Activated CD4-positive, alpha-beta T cell treated with anti-CD3 and anti-CD28 coated beads, Interleukin-2, amount 10 ng/mL, durations not matched to agents 24 days and 14 days (primary cell): ENCODE measurements at regions not wholly inside any gene's neighbourhood (a gene's known extent, or its start where the extent isn't known, plus 50 kb on each side); places are given as distances from the start of the nearest gene placed in this dataset.

Source experiments
- DNase-seq: peaks from one replicate; pipeline ENCODE4 v3.0.0; 2022
- H3K27ac Mint-ChIP-seq: one replicate; pipeline ENCODE4 v1.8.0; 2022; ENCODE audit warnings: mild to moderate bottlenecking, mixed read lengths
- H3K27me3 Mint-ChIP-seq: one replicate; pipeline ENCODE4 v1.8.0; 2022; ENCODE audit warnings: mixed read lengths
- H3K36me3 Mint-ChIP-seq: one replicate; pipeline ENCODE4 v1.8.0; 2022; ENCODE audit warnings: low read depth, mild to moderate bottlenecking, mixed read lengths
- H3K4me1 Mint-ChIP-seq: one replicate; pipeline ENCODE4 v1.8.0; 2021; ENCODE audit warnings: mixed read lengths
- H3K4me3 Mint-ChIP-seq: one replicate; pipeline ENCODE4 v1.8.0; 2022; ENCODE audit warnings: mild to moderate bottlenecking, moderate library complexity, mixed read lengths
- H3K9me3 Mint-ChIP-seq: one replicate; pipeline ENCODE4 v1.8.0; 2021; ENCODE audit warnings: mixed read lengths
- intact Hi-C: fragments of 100-400 bp; cut with micrococcal nuclease; formaldehyde crosslinking; loops from one replicate; pipeline ENCODE4 v1.15.1; 2023

DNA sequence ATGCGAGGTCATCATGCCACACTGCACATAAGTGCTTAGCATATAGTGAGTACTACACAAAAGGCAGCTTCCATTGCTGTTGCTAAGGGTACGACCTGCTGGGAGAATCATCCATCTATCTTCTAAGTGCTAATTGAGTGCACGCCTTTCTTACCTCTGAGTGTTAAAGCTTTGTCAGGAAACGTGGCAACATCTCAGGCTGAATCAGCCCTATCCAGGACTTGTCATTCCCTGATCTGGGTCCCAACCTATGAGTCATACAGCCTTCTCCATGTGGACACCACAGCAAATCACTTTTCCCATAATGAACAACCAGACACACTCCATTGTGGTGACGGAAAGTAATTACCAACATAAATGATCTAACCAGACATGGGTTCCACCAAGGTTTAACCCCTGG is 201.1 kb upstream of the MAF start:
- no peak for DNase-seq
- peaks cover 8% of the 10 kb centered on the region for H3K27me3 Mint-ChIP-seq
- H3K4me1 Mint-ChIP-seq = no peaks in the 10 kb centered on the region
- no peak overlapping the region for H3K27ac Mint-ChIP-seq
- intact Hi-C loops = no loop called here
- H3K4me3 Mint-ChIP-seq = no peak overlapping the region
- H3K9me3 Mint-ChIP-seq = no peaks in the 10 kb centered on the region
- H3K36me3 Mint-ChIP-seq = no peaks in the 10 kb centered on the region

DNA sequence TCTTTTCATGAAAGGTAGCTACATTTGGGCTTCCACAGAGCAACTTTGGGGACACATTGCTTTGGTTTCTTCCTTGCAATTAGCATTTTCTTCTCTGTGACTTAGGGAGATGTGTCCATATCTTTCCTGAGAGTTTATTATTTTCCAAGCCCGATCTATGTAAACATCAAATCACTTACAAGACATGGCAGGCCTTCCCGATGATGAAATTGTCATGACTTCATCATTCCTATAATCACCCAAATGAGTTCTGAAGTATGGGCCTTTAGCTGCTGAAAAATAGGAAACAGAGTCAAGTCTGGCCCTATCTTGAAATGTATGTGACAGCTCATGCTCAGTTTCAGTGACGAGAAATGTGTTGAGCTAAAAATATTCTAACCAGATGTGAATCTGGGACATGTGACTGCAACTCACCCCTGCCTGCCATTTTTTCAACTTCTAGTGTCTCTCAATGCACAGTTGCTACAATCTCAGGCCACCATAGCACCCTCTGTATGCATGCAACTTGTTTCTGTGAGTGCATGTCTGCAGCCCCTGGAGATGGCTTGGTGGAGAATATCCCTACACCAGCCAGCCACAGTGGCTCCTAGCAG is 199.6 kb upstream of the MAF start:
- no peak for DNase-seq
- intact Hi-C loops = no loop called here

DNA sequence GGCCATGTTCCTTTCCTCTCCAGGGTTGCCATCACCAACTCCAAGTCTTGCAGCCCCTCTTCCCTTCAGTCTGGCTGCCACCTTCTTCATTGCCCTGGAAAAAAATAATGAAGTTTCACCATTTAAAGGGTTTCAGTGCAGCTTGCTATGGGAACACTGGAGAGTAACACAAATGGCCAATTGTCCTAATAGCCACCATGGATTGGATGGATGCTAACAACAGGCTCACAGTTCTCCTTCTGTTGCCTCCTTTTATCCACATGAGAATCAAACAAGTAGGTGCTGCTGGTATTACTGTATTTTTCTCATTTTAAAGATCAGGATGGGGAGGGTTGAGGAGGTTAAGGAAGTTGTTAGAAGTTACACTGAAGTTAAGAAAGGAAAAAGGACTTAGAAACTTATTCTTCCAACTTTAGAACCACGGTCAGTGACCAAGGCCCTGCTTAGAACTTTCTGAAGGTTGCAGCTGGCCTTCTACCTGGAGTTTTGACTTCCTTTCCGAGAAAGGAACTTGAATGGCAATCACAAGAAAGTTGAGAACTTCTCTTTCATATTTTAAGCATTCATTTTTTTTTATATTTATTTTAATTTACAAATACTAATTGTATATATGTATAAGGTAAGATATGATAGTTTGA is 198.0 kb upstream of the MAF start:
- Mint-ChIP-seq H3K4me1 (no peaks in the 10 kb centered on the region), H3K4me3 (no peak overlapping the region), H3K36me3 (no peaks in the 10 kb centered on the region), H3K27me3 (no peaks in the 10 kb centered on the region), H3K9me3 (no peaks in the 10 kb centered on the region), H3K27ac (no peak overlapping the region)
- no peak for DNase-seq
- intact Hi-C loops = no loop called here

More for the DNA sequence above, 199.6 kb upstream of the MAF start:
- Mint-ChIP-seq H3K27me3 (peaks cover 4% of the 10 kb centered on the region), H3K36me3 (no peaks in the 10 kb centered on the region), H3K9me3 (no peaks in the 10 kb centered on the region), H3K4me1 (no peaks in the 10 kb centered on the region), H3K4me3 (no peak overlapping the region), H3K27ac (no peak overlapping the region)

DNA sequence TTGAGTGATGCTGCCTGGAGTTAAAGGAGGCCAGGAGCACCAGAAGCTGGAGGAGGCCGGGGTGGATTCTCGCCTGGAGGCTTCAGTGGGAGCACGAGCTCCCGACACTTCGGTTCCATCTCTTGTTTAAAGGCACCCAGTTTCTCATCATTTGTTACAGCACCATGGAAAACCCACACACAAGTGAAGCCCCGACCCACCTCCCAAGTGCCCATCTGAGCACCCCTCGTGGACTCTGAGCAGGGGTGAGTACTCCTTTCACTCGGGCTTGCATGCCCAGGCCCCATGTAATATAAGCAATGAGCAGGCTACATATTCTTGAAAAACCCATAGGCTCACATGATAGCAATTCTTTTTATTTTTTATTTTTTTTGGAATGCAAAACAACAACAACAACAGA is 196.9 kb upstream of the MAF start:
- intact Hi-C loops = no loop called here
- Mint-ChIP-seq H3K4me1 (no peaks in the 10 kb centered on the region), H3K27ac (no peak overlapping the region), H3K9me3 (no peaks in the 10 kb centered on the region), H3K27me3 (no peaks in the 10 kb centered on the region), H3K36me3 (no peaks in the 10 kb centered on the region), H3K4me3 (no peak overlapping the region)
- no peak for DNase-seq

DNA sequence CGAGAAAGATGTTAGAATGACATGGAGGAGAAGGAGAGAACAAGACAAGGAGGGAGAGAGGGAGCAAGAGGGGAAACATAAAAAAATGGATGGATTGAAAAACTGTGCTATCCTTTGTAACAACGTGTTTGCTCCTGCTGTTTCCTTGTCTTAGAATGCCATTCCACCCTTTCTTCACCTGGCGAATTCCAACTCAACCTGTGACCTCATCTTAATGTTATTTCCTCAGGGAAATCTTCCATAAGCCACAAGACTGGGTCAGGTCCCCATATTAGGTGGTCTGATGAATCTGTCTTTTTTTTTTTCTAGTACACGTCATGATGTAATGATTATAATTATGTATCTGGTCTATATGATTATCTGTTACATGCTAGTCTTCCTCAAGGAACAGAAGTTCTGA is 195.0 kb upstream of the MAF start:
- no peak overlapping the region for H3K27ac Mint-ChIP-seq
- H3K4me1 Mint-ChIP-seq = no peaks in the 10 kb centered on the region
- no peaks in the 10 kb centered on the region for H3K27me3 Mint-ChIP-seq
- intact Hi-C loops = no loop called here
- H3K36me3 Mint-ChIP-seq = no peaks in the 10 kb centered on the region
- DNase-seq = no peak
- H3K4me3 Mint-ChIP-seq = no peak overlapping the region
- no peaks in the 10 kb centered on the region for H3K9me3 Mint-ChIP-seq

DNA sequence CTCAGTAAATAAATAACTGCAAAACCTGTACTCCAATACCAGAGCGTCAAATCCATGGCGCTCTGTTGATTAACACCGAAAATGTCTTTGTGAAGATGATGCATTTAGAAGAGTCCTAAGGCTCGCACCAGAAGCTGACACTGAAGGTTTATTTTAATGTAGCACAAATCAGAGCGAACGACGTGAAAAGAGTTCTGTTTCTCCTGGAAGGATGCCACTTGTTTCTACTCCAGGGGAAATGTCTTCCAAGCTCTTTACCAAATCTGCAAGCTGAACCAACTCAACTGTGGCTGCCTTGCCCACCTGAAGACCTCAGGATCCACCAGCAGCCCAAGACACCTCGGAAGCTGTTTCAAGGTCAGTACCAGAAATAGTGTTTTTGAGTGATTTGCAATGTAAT is 194.4 kb upstream of the MAF start:
- Mint-ChIP-seq H3K4me1 (no peaks in the 10 kb centered on the region), H3K36me3 (no peaks in the 10 kb centered on the region), H3K27ac (no peak overlapping the region), H3K9me3 (no peaks in the 10 kb centered on the region), H3K4me3 (no peak overlapping the region), H3K27me3 (no peaks in the 10 kb centered on the region)
- intact Hi-C loops = no loop called here
- no peak for DNase-seq

DNA sequence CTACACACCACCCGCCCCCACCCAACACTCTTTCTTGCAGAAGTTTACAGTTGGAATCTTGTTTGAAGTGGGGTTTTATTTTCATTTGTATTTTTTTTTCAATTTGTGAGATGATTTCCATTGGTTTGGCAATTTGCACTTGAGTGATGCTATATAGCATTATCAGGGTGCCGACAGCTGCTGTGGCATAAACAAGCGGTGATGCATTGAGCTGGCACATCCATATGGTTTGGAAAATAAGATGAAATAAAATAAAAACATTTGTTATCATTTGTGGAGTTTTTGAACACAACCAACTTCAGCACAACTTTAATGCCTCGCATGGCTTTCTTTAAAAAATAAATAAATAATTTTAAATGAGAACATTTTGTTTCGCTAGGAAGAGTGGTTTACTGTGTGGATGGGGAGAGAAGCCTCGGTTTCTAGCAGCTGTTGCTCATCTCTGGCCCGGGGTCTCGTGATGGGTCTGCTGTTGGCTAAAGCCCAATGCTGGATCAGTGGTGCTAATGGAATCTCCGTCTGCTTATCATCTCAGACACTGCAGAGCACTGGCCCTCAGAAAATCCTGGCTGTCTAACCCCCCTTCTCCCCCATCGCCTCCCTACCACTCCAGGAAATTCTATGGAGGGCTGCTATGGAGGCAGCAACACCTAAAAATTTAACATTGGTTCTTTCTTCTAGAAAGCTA is 192.3 kb upstream of the MAF start:
- no peaks in the 10 kb centered on the region for H3K36me3 Mint-ChIP-seq
- H3K27me3 Mint-ChIP-seq = peaks cover 4% of the 10 kb centered on the region
- H3K4me3 Mint-ChIP-seq = no peak overlapping the region
- DNase-seq = no peak
- no peaks in the 10 kb centered on the region for H3K9me3 Mint-ChIP-seq
- no peaks in the 10 kb centered on the region for H3K4me1 Mint-ChIP-seq
- no peak overlapping the region for H3K27ac Mint-ChIP-seq
- intact Hi-C loops = no loop called here

DNA sequence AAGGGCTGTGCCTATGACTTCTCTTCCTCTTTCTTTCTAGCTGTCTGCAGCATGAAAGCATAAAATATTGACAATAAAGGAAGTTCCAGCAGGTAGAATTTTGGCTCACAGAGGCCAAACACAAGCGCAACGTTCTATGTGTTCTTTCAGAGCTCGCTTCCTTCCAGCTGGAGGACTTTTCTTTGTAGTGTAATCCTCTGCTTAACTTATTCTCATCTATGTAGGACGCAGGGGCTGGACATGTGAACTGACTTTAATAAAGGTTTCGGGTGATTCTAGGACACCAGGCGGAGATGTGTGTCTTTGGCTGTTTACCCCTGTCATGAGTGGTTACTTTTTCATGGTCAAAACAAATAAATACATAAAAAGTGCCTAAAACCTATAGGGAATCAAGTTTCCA is 191.5 kb upstream of the MAF start:
- no peak overlapping the region for H3K4me3 Mint-ChIP-seq
- no peaks in the 10 kb centered on the region for H3K4me1 Mint-ChIP-seq
- no peak for DNase-seq
- no peaks in the 10 kb centered on the region for H3K9me3 Mint-ChIP-seq
- H3K27ac Mint-ChIP-seq = no peak overlapping the region
- H3K36me3 Mint-ChIP-seq = no peaks in the 10 kb centered on the region
- peaks cover 4% of the 10 kb centered on the region for H3K27me3 Mint-ChIP-seq
- intact Hi-C loops = no loop called here

DNA sequence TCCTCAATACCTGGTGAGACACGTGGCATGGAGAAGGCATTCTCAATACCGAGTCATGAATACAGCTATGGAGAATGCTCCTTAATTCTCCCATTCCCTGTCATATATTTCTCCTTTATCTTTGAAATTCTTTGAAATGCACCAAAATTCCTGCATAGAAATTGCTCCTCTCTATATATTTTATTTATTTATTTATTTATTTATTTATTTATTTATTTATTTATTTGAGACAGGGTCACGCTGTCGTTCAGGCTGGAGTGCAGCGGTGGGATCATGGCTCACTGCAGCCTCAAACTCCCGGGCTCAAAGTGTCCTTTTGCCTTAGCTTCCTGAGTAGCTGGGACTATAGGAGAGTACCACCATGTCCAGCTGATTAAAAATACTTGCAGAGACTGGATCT is 190.3 kb upstream of the MAF start:
- H3K36me3 Mint-ChIP-seq = no peaks in the 10 kb centered on the region
- H3K9me3 Mint-ChIP-seq = no peaks in the 10 kb centered on the region
- H3K27ac Mint-ChIP-seq = no peak overlapping the region
- no peak overlapping the region for H3K4me3 Mint-ChIP-seq
- intact Hi-C loops = no loop called here
- peaks cover 4% of the 10 kb centered on the region for H3K27me3 Mint-ChIP-seq
- no peaks in the 10 kb centered on the region for H3K4me1 Mint-ChIP-seq
- no peak for DNase-seq

DNA sequence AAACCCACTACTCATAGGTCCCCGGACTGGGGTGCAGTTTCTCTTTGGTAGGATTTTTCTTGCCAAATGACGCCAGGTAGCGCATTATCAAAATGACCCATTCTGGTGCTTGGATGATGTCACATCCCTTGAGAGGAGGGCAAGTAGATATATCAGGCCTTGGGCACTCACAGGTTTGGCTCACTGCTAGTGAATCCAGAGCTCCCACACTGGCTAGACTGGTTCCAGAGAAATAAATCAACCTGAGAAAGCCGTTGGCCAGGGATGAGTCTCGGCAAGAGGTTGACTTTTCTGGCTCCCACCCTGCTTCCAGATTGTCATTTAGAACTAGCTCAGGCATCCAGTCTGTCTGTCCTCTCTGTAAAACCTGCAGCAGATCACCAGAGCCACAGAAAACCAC is 188.4 kb upstream of the MAF start:
- Mint-ChIP-seq H3K4me1 (no peaks in the 10 kb centered on the region), H3K27ac (no peak overlapping the region), H3K9me3 (no peaks in the 10 kb centered on the region), H3K27me3 (peaks cover 4% of the 10 kb centered on the region), H3K4me3 (no peak overlapping the region), H3K36me3 (no peaks in the 10 kb centered on the region)
- DNase-seq = no peak
- intact Hi-C loops = no loop called here

DNA sequence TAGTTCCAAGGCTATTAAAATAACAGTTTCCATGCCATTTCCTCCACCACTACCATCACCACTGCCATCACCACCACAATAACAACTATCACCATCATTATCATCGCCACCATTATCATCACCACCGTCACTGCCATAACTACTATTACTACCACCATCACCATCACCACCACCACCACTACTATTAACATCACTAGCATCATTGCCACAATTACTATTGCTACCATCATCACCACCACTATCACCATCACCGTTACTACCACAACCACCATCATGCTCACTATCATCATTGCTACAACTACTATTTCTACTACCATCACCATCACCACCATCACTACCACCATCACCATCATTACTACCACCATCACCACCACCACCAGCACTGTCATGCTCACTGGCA is 185.9 kb upstream of the MAF start:
- Mint-ChIP-seq H3K9me3 (no peaks in the 10 kb centered on the region), H3K36me3 (no peaks in the 10 kb centered on the region), H3K27me3 (peaks cover 4% of the 10 kb centered on the region), H3K27ac (no peak overlapping the region), H3K4me3 (no peak overlapping the region), H3K4me1 (no peaks in the 10 kb centered on the region)
- no peak for DNase-seq
- intact Hi-C loops = no loop called here

DNA sequence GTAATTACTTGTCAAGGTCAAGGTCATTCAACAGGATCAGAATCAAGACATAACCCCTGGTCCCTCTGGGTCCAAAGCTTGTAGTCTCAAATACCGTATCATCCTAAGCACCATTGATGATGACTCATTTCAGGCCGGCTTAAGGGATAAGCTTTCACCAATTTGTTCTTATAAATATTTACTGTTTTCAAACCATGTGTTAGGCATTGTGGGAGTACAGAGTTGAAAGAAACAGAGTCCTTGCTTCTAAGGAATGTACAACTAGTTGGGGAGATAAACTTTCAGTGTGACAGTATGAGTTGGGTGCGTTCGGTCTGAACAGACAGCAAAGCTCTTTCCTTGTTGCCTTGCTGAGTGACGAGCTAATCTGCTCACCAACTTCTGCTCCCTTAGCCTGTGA is 183.5 kb upstream of the MAF start:
- H3K36me3 Mint-ChIP-seq = no peaks in the 10 kb centered on the region
- intact Hi-C loops = no loop called here
- no peak overlapping the region for H3K4me3 Mint-ChIP-seq
- H3K4me1 Mint-ChIP-seq = no peaks in the 10 kb centered on the region
- H3K27ac Mint-ChIP-seq = no peak overlapping the region
- H3K27me3 Mint-ChIP-seq = peaks cover 6% of the 10 kb centered on the region
- no peaks in the 10 kb centered on the region for H3K9me3 Mint-ChIP-seq
- no peak for DNase-seq

DNA sequence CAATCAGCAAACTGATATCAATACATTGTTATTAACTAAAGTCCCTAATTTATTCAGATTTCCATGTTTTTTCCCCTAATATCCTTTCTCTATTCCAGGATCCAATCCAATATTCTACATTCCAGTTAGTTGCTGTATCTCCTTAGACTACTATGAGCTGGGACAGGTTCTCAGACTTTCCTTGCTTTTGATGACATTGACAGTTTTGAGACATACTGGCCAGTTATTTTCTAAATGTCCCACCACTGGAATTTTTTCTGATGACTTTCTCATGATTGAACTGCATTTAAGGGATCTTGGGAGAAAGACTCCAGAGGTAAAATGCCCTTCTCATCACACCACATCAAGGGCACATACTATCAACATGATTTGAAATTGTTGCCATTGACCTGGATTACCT is 177.1 kb upstream of the MAF start:
- DNase-seq = no peak
- intact Hi-C loops = loop anchor here (10.0 kb wide), 1 partner anchor 683 kb away; no protein-coding TSS in a partner anchor
- H3K4me1 Mint-ChIP-seq = peaks cover 2% of the 10 kb centered on the region
- H3K27ac Mint-ChIP-seq = no peak overlapping the region
- peaks cover 22% of the 10 kb centered on the region for H3K27me3 Mint-ChIP-seq
- no peaks in the 10 kb centered on the region for H3K36me3 Mint-ChIP-seq
- no peaks in the 10 kb centered on the region for H3K9me3 Mint-ChIP-seq
- no peak overlapping the region for H3K4me3 Mint-ChIP-seq

DNA sequence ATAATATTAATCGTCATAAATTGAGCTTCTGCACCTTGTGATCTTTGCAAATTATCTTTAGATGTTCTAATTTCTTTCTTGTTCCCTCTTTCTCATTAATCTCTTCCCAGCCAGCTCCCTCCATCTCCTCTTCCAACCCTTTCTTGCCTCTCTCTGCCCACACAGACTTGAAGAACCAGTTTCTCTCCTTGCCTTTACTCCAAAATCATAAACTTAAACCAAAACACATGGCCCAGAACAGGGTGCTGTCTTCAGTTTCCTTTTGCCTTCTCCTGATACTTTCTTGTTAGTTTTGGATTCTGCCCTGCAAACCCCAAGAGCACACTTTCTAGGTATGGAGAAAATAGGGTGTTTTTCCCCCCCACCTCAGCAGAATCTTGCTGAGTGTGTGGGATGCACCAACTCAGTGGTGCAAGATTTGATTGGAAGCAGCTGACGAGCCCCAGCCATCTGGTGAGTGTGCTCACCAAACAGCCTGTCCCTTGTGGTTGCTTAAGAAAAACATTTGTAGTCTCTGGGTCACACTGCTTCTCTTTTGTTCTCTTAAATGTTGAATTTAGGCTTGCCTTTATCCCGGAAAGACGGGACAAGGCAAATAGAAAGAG is 175.8 kb upstream of the MAF start:
- Mint-ChIP-seq H3K27me3 (peaks cover 29% of the 10 kb centered on the region), H3K36me3 (no peaks in the 10 kb centered on the region), H3K4me1 (peaks cover 2% of the 10 kb centered on the region), H3K27ac (no peak overlapping the region), H3K9me3 (no peaks in the 10 kb centered on the region), H3K4me3 (no peak overlapping the region)
- DNase-seq = no peak
- intact Hi-C loops = loop anchor here (10.0 kb wide), 1 partner anchor 682 kb away; no protein-coding TSS in a partner anchor
